HEK293 (cell line): ENCODE measurements at regions not wholly inside any gene's neighbourhood (a gene's known extent, or its start where the extent isn't known, plus 50 kb on each side); places are given as distances from the start of the nearest gene placed in this dataset.

Source experiments
- CTCF ChIA-PET: fragments of 350-600 bp; formaldehyde crosslinking; extraction: SDS; loops from one replicate; lab custom pipeline; 2021; ENCODE audit warnings: antibody characterized with exemption; lab: Yijun Ruan, JAX
- POLR2A ChIA-PET: fragments of 300-600 bp; formaldehyde crosslinking; extraction: SDS; loops from one replicate; lab custom pipeline; 2020; ENCODE audit warnings: antibody characterized with exemption, inconsistent platforms; lab: Yijun Ruan, JAX
- H3K27ac ChIP-seq: fragments of 200-500 bp; sonication (Bioruptor generic); 2 replicates; pipeline ENCODE4 v1.5.1; 2014; ENCODE audit warnings: low read depth, low read length, control low read depth, inconsistent platforms; ENCODE audit errors: extremely low read depth
- H3K36me3 ChIP-seq, 2 experiments: fragments of 200-500 bp in 1 of 2; sonication (Bioruptor generic) in 1 of 2; 1 replicate in 1 of 2; 2 replicates in 1 of 2; pipeline ENCODE4 v1.5.1; 2014 to 2017; ENCODE audit warnings: inconsistent platforms in 2 of 2, low read length in 2 of 2; ENCODE audit not compliant: control insufficient read depth in 2 of 2, insufficient read depth in 1 of 2
- H3K4me1 ChIP-seq: fragments of 200-500 bp; sonication (Bioruptor generic); 2 replicates; pipeline ENCODE4 v1.5.1; 2014; ENCODE audit warnings: mild to moderate bottlenecking, low read length, inconsistent platforms; ENCODE audit not compliant: control insufficient read depth, insufficient read depth
- H3K4me3 ChIP-seq: 2 replicates; pipeline ENCODE4 v1.5.1; 2011; ENCODE audit warnings: low read depth, mild to moderate bottlenecking, control low read depth, low read length, moderate library complexity
- H3K9me3 ChIP-seq: fragments of 200-500 bp; sonication (Bioruptor generic); 2 replicates; pipeline ENCODE4 v1.5.1; 2014; ENCODE audit warnings: low read depth, low read length, inconsistent platforms; ENCODE audit not compliant: control insufficient read depth, insufficient read depth
- FEZF1 ChIP-seq: fragments of 450-650 bp; formaldehyde crosslinking; IDR thresholded peaks from 2 replicates; pipeline ENCODE4 v1.5.1; 2016; ENCODE audit warnings: missing biosample characterization, missing genetic modification characterization
- GLI4 ChIP-seq: fragments of 450-650 bp; formaldehyde crosslinking; IDR thresholded peaks from 2 replicates; pipeline ENCODE4 v1.5.1; 2016; ENCODE audit warnings: missing biosample characterization, missing genetic modification characterization
- INSM2 ChIP-seq: fragments of 450-650 bp; formaldehyde crosslinking; IDR thresholded peaks from 2 replicates; pipeline ENCODE4 v1.5.1; 2016; ENCODE audit warnings: missing biosample characterization, missing genetic modification characterization
- KLF10 ChIP-seq: fragments of 450-650 bp; IDR thresholded peaks from 2 replicates; pipeline ENCODE4 v1.5.1; 2018; ENCODE audit warnings: missing biosample characterization, mild to moderate bottlenecking, missing genetic modification characterization
- MZF1 ChIP-seq: fragments of 450-650 bp; formaldehyde crosslinking; IDR thresholded peaks from 2 replicates; pipeline ENCODE4 v1.5.1; 2017; ENCODE audit warnings: missing biosample characterization, missing genetic modification characterization, borderline replicate concordance
- OVOL3 ChIP-seq: fragments of 450-650 bp; formaldehyde crosslinking; IDR thresholded peaks from 2 replicates; pipeline ENCODE4 v1.5.1; 2016; ENCODE audit warnings: missing biosample characterization, missing genetic modification characterization
- PRDM1 ChIP-seq: fragments of 450-650 bp; formaldehyde crosslinking; IDR thresholded peaks from 2 replicates; pipeline ENCODE4; 2016; ENCODE audit warnings: missing biosample characterization, missing genetic modification characterization
- PRDM4 ChIP-seq: fragments of 450-650 bp; formaldehyde crosslinking; IDR thresholded peaks from 2 replicates; pipeline ENCODE4 v1.5.1; 2017; ENCODE audit warnings: missing biosample characterization, missing genetic modification characterization
- SP7 ChIP-seq: fragments of 450-650 bp; formaldehyde crosslinking; IDR thresholded peaks from 2 replicates; pipeline ENCODE4 v1.5.1; 2016; ENCODE audit warnings: missing biosample characterization, missing genetic modification characterization
- ZEB2 ChIP-seq: fragments of 450-650 bp; formaldehyde crosslinking; IDR thresholded peaks from 2 replicates; pipeline ENCODE4 v1.5.1; 2016; ENCODE audit warnings: missing biosample characterization, missing genetic modification characterization
- ZNF133 ChIP-seq: fragments of 450-650 bp; formaldehyde crosslinking; IDR thresholded peaks from 2 replicates; pipeline ENCODE4 v1.5.1; 2016; ENCODE audit warnings: missing biosample characterization, missing genetic modification characterization
- ZNF157 ChIP-seq: fragments of 450-650 bp; formaldehyde crosslinking; IDR thresholded peaks from 2 replicates; pipeline ENCODE4 v1.5.1; 2016; ENCODE audit warnings: missing biosample characterization, missing genetic modification characterization
- ZNF169 ChIP-seq: fragments of 450-650 bp; formaldehyde crosslinking; IDR thresholded peaks from 2 replicates; pipeline ENCODE4 v1.5.1; 2016; ENCODE audit warnings: missing biosample characterization, missing genetic modification characterization
- ZNF18 ChIP-seq: fragments of 450-650 bp; formaldehyde crosslinking; IDR thresholded peaks from 2 replicates; pipeline ENCODE4 v1.5.1; 2016; ENCODE audit warnings: missing biosample characterization, missing genetic modification characterization
- ZNF2 ChIP-seq: fragments of 450-650 bp; formaldehyde crosslinking; IDR thresholded peaks from 2 replicates; pipeline ENCODE4 v1.5.1; 2016; ENCODE audit warnings: missing biosample characterization, missing genetic modification characterization
- ZNF274 ChIP-seq, 2 experiments: fragments of 200-500 bp in 1 of 2; fragments of 450-650 bp in 1 of 2; sonication (Bioruptor generic) in 1 of 2; formaldehyde crosslinking in 1 of 2; IDR thresholded peaks; 2 replicates each; pipeline versions ENCODE4 v1.5.1 to v1.6.1; 2014 to 2016; ENCODE audit warnings: borderline replicate concordance in 1 of 2, inconsistent platforms in 1 of 2, low read length in 1 of 2, missing biosample characterization in 1 of 2, missing genetic modification characterization in 1 of 2
- ZNF335 ChIP-seq: fragments of 450-650 bp; formaldehyde crosslinking; conservative IDR thresholded peaks from 2 replicates; pipeline ENCODE4 v1.5.1; 2016; ENCODE audit warnings: missing biosample characterization, missing genetic modification characterization
- ZNF366 ChIP-seq: fragments of 450-650 bp; formaldehyde crosslinking; conservative IDR thresholded peaks from 2 replicates; pipeline ENCODE4 v1.5.1; 2016; ENCODE audit warnings: missing biosample characterization, missing genetic modification characterization
- ZNF394 ChIP-seq: fragments of 450-650 bp; formaldehyde crosslinking; IDR thresholded peaks from 2 replicates; pipeline ENCODE4 v1.5.1; 2016; ENCODE audit warnings: missing biosample characterization, missing genetic modification characterization, mild to moderate bottlenecking, moderate library complexity, borderline replicate concordance
- ZNF548 ChIP-seq: fragments of 450-650 bp; formaldehyde crosslinking; IDR thresholded peaks from 2 replicates; pipeline ENCODE4 v1.5.1; 2016; ENCODE audit warnings: missing biosample characterization, missing genetic modification characterization
- ZNF571 ChIP-seq: fragments of 450-650 bp; formaldehyde crosslinking; IDR thresholded peaks from 2 replicates; pipeline ENCODE4 v1.5.0; 2017; ENCODE audit warnings: missing biosample characterization, missing genetic modification characterization
- ZNF639 ChIP-seq: fragments of 450-650 bp; formaldehyde crosslinking; IDR thresholded peaks from 2 replicates; pipeline ENCODE4 v1.5.1; 2016; ENCODE audit warnings: missing biosample characterization, missing genetic modification characterization
- ZNF670 ChIP-seq: fragments of 450-650 bp; formaldehyde crosslinking; IDR thresholded peaks from 2 replicates; pipeline ENCODE4 v1.5.1; 2016; ENCODE audit warnings: missing biosample characterization, missing genetic modification characterization, low read depth
- ZNF692 ChIP-seq: fragments of 450-650 bp; formaldehyde crosslinking; IDR thresholded peaks from 2 replicates; pipeline ENCODE4 v1.5.1; 2016; ENCODE audit warnings: missing biosample characterization, missing genetic modification characterization
- ZNF704 ChIP-seq: fragments of 450-650 bp; formaldehyde crosslinking; IDR thresholded peaks from 2 replicates; pipeline ENCODE4 v1.5.1; 2016; ENCODE audit warnings: missing biosample characterization, missing genetic modification characterization
- ZNF791 ChIP-seq: fragments of 450-650 bp; formaldehyde crosslinking; IDR thresholded peaks from 2 replicates; pipeline ENCODE4 v1.5.1; 2016; ENCODE audit warnings: missing biosample characterization, missing genetic modification characterization

- peak; percentile 52; the same call in 1 of the 2 replicates for TF ChIP-seq ZNF692 (tag by site-specific recombination)
- TF ChIP-seq ZNF366 (tag by site-specific recombination), result 0 out of 2 replicates have a peak, but pooled peaks have one; percentile 34
- no peak for TF ChIP-seq ZNF670 (tag by site-specific recombination)
- peak; percentile 94 for TF ChIP-seq PRDM4 (tag by site-specific recombination)
- no peak for TF ChIP-seq ZNF157
Observed at GRCh38 chr6:47135772-47136171, 93.6 kb upstream of the ADGRF1 start (continued).

- Histone ChIP-seq H3K27ac (peak overlapping the region; percentile 72), H3K4me1 (peaks cover 37% of the 10 kb centered on the region), H3K4me3 (no peak overlapping the region), H3K9me3 (no peaks in the 10 kb centered on the region), H3K36me3 (no peaks in the 10 kb centered on the region)
- ChIA-PET POLR2A (interaction anchor here (0.5 kb wide), 1 partner anchor 9 kb away, joined by 4 read pairs; no protein-coding TSS in a partner anchor), CTCF (interaction anchor here (0.6 to 2.3 kb wide), 3 partner anchors 38 to 1341 kb away, joined by 3 to 5 read pairs (median 3); no protein-coding TSS in a partner anchor)
- peak; percentile 28; the same call in 1 of the 2 replicates for TF ChIP-seq MZF1 (tag by site-specific recombination)
- no peak for TF ChIP-seq ZNF548 (tag by site-specific recombination)
- no peak for TF ChIP-seq ZNF704 (tag by site-specific recombination)
- peak; percentile 98 for TF ChIP-seq ZNF18 (tag by site-specific recombination)
- TF ChIP-seq OVOL3 (tag by site-specific recombination), result peak; percentile 95
- TF ChIP-seq ZNF274 (IDR thresholded peaks at IDR 0.05; ENCODE audit: low read length), result no peak
- no peak for TF ChIP-seq ZNF274 (tag by site-specific recombination; IDR thresholded peaks at IDR 0.05; ENCODE audit: borderline replicate concordance)
- TF ChIP-seq ZEB2 (tag by site-specific recombination), result peak; percentile 96
- no peak for TF ChIP-seq ZNF133
- TF ChIP-seq ZNF2, result peak; percentile 64; the same call in 1 of the 2 replicates
- TF ChIP-seq KLF10 (tag by site-specific recombination), result peak; percentile 82
- peak; percentile 97 for TF ChIP-seq INSM2
- TF ChIP-seq ZNF791 (tag by site-specific recombination), result no peak
- TF ChIP-seq GLI4, result no peak
- peak; percentile 99 for TF ChIP-seq SP7 (tag by site-specific recombination)
- TF ChIP-seq FEZF1, result peak; percentile 97
- 0 out of 2 replicates have a peak, but pooled peaks have one; percentile 21 for TF ChIP-seq ZNF335
- TF ChIP-seq ZNF169 (tag by site-specific recombination), result no peak
- no peak for TF ChIP-seq ZNF571
- peak; percentile 95 for TF ChIP-seq PRDM1 (tag by site-specific recombination)
- peak; percentile 52; the same call in 1 of the 2 replicates for TF ChIP-seq ZNF394
- TF ChIP-seq ZNF639 (tag by site-specific recombination), result peak; percentile 92
Observed at GRCh38 chr6:47134476-47135189, 92.5 kb upstream of the ADGRF1 start.
